HepG2 (cell line): ENCODE measurements at regions not wholly inside any gene's neighbourhood (a gene's known extent, or its start where the extent isn't known, plus 50 kb on each side); places are given as distances from the start of the nearest gene placed in this dataset.

ENCODE experiments used
- CHD4 ChIP-seq: fragments of 200-600 bp; sonication (generic); IDR thresholded peaks from 2 replicates; pipeline ENCODE4 v1.7.0; 2017; ENCODE audit warnings: mild to moderate bottlenecking, low read length, borderline replicate concordance
- CREM ChIP-seq, 2 experiments: sonication (generic) in 1 of 2; formaldehyde crosslinking in 1 of 2; IDR thresholded peaks; 2 replicates each; pipeline versions ENCODE4 v1.4.0 to v1.6.1; 2016 to 2020; ENCODE audit warnings: antibody characterized with exemption in 1 of 2, mild to moderate bottlenecking in 1 of 2, missing genetic modification reagents in 1 of 2
- EEA1 ChIP-seq: sonication (generic); formaldehyde crosslinking; IDR thresholded peaks from 2 replicates; pipeline ENCODE4 v1.5.1; 2020; ENCODE audit warnings: mild to moderate bottlenecking, missing genetic modification reagents, borderline replicate concordance
- EP300 ChIP-seq, 3 experiments: sonication (generic) in 1 of 3; formaldehyde crosslinking in 1 of 3; IDR thresholded peaks; 2 replicates each; pipeline versions ENCODE4 v1.5.1 to v1.6.1; 2011 to 2020; ENCODE audit warnings: low read depth in 2 of 3, low read length in 2 of 3, borderline replicate concordance in 1 of 3, improper control_type of control experiment in 1 of 3, mild to moderate bottlenecking in 1 of 3, missing genetic modification reagents in 1 of 3, moderate library complexity in 1 of 3
- PHB2 ChIP-seq: fragments of 450-650 bp; IDR thresholded peaks from 2 replicates; pipeline ENCODE4 v1.6.1; 2018; ENCODE audit not compliant: partially characterized antibody
- SP4 ChIP-seq: sonication (generic); formaldehyde crosslinking; IDR thresholded peaks from 2 replicates; pipeline ENCODE4 v1.8.1; 2023; ENCODE audit warnings: mild to moderate bottlenecking, missing genetic modification reagents
- STAG1 ChIP-seq: sonication (generic); formaldehyde crosslinking; IDR thresholded peaks from 2 replicates; pipeline ENCODE4 v1.4.0; 2020; ENCODE audit warnings: missing genetic modification reagents
- TBL1XR1 ChIP-seq: fragments of 150-350 bp; IDR thresholded peaks from 2 replicates; pipeline ENCODE4 v1.6.1; 2014; ENCODE audit warnings: borderline replicate concordance, low read length; ENCODE audit not compliant: partially characterized antibody
- ZNF530 ChIP-seq: sonication (generic); formaldehyde crosslinking; IDR thresholded peaks from 2 replicates; pipeline ENCODE4 v1.5.0; 2020; ENCODE audit warnings: low read depth, mild to moderate bottlenecking, missing genetic modification reagents
- TF ChIP-seq, protein P1 (sequence below): fragments of 450-650 bp; IDR thresholded peaks from 2 replicates; pipeline ENCODE4 v1.6.1; 2017; ENCODE audit warnings: mild to moderate bottlenecking
- TF ChIP-seq, protein P2 (sequence below): conservative IDR thresholded peaks from 2 replicates; pipeline ENCODE4 v1.6.1; 2018; ENCODE audit warnings: missing genetic modification reagents
- TF ChIP-seq, protein P3 (sequence below): sonication (generic); formaldehyde crosslinking; IDR thresholded peaks from 2 replicates; pipeline ENCODE4 v1.5.0; 2020; ENCODE audit warnings: mild to moderate bottlenecking, missing genetic modification reagents, moderate library complexity

DNA sequence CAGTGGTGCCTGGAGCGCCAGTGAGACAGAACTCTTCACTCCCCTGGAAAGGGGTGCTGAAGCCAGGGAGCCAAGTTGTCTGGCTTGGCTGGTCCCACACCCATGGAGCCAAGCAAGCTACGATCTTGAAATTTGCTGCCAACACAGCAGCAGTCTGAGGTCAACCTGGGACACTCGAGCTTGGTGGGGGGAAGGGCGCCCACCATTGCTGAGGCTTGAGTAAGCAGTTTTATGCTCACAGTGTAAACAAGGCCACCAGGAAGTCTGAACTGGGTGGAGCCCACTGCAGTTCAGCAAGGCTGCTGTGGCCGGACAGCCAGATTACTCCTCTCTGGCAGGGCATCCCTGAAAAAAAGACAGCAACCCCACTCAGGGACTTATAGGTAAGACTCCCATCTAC is 149.5 kb downstream of the EDA2R start:
- TF ChIP-seq ZNF530 (no peak), CHD4 (no peak), EP300 (IDR thresholded peaks at IDR 0.05; ENCODE audit: low read depth in 2 of 2, low read length in 2 of 2) (no peak), EP300 (CRISPR knock-in tag; IDR thresholded peaks at IDR 0.05; ENCODE audit: borderline replicate concordance) (no peak), TBL1XR1 (no peak), SP4 (CRISPR knock-in tag) (no peak), STAG1 (CRISPR knock-in tag) (no peak), PHB2 (no peak), EEA1 (CRISPR knock-in tag) (no peak), CREM (IDR thresholded peaks at IDR 0.05) (no peak), CREM (CRISPR knock-in tag; IDR thresholded peaks at IDR 0.05) (no peak)
- TF ChIP-seq, protein P1, sequence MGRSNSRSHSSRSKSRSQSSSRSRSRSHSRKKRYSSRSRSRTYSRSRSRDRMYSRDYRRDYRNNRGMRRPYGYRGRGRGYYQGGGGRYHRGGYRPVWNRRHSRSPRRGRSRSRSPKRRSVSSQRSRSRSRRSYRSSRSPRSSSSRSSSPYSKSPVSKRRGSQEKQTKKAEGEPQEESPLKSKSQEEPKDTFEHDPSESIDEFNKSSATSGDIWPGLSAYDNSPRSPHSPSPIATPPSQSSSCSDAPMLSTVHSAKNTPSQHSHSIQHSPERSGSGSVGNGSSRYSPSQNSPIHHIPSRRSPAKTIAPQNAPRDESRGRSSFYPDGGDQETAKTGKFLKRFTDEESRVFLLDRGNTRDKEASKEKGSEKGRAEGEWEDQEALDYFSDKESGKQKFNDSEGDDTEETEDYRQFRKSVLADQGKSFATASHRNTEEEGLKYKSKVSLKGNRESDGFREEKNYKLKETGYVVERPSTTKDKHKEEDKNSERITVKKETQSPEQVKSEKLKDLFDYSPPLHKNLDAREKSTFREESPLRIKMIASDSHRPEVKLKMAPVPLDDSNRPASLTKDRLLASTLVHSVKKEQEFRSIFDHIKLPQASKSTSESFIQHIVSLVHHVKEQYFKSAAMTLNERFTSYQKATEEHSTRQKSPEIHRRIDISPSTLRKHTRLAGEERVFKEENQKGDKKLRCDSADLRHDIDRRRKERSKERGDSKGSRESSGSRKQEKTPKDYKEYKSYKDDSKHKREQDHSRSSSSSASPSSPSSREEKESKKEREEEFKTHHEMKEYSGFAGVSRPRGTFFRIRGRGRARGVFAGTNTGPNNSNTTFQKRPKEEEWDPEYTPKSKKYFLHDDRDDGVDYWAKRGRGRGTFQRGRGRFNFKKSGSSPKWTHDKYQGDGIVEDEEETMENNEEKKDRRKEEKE = no peak
- TF ChIP-seq, protein P2, sequence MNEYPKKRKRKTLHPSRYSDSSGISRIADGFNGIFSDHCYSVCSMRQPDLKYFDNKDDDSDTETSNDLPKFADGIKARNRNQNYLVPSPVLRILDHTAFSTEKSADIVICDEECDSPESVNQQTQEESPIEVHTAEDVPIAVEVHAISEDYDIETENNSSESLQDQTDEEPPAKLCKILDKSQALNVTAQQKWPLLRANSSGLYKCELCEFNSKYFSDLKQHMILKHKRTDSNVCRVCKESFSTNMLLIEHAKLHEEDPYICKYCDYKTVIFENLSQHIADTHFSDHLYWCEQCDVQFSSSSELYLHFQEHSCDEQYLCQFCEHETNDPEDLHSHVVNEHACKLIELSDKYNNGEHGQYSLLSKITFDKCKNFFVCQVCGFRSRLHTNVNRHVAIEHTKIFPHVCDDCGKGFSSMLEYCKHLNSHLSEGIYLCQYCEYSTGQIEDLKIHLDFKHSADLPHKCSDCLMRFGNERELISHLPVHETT (CRISPR knock-in tag) = no peak
- TF ChIP-seq, protein P3, sequence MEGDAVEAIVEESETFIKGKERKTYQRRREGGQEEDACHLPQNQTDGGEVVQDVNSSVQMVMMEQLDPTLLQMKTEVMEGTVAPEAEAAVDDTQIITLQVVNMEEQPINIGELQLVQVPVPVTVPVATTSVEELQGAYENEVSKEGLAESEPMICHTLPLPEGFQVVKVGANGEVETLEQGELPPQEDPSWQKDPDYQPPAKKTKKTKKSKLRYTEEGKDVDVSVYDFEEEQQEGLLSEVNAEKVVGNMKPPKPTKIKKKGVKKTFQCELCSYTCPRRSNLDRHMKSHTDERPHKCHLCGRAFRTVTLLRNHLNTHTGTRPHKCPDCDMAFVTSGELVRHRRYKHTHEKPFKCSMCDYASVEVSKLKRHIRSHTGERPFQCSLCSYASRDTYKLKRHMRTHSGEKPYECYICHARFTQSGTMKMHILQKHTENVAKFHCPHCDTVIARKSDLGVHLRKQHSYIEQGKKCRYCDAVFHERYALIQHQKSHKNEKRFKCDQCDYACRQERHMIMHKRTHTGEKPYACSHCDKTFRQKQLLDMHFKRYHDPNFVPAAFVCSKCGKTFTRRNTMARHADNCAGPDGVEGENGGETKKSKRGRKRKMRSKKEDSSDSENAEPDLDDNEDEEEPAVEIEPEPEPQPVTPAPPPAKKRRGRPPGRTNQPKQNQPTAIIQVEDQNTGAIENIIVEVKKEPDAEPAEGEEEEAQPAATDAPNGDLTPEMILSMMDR (CRISPR knock-in tag) = no peak
